HFFc6 (cell line): ENCODE measurements at regions not wholly inside any gene's neighbourhood (a gene's known extent, or its start where the extent isn't known, plus 50 kb on each side); places are given as distances from the start of the nearest gene placed in this dataset.
A peak's percentile ranks its signal among the peaks of the same experiment; 100 is the strongest.

ENCODE experiments used
- DNase-seq: peaks from one replicate; pipeline ENCODE4 v3.0.0-alpha.2; 2018
- H3K27ac Mint-ChIP-seq: 2 replicates; pipeline ENCODE4 v1.8.0; 2020; ENCODE audit warnings: mild to moderate bottlenecking, mixed read lengths
- H3K27me3 Mint-ChIP-seq: 2 replicates; pipeline ENCODE4 v1.8.0; 2021; ENCODE audit warnings: mild to moderate bottlenecking, moderate library complexity, mixed read lengths; ENCODE audit not compliant: insufficient read depth
- H3K36me3 Mint-ChIP-seq: 2 replicates; pipeline ENCODE4 v1.8.0; 2021; ENCODE audit warnings: low read depth, mixed read lengths
- H3K4me1 Mint-ChIP-seq: 2 replicates; pipeline ENCODE4 v1.8.0; 2020; ENCODE audit warnings: low read depth, mixed read lengths
- H3K4me3 Mint-ChIP-seq: 2 replicates; pipeline ENCODE4 v1.8.0; 2020; ENCODE audit warnings: mild to moderate bottlenecking, moderate library complexity, mixed read lengths
- H3K9me3 Mint-ChIP-seq: 2 replicates; pipeline ENCODE4 v1.8.0; 2020; ENCODE audit warnings: mild to moderate bottlenecking, mixed read lengths
- TF ChIP-seq, protein P1 (sequence below): fragments of 200-600 bp; sonication (generic); IDR thresholded peaks from 2 replicates; pipeline ENCODE4 v1.5.0; 2021; ENCODE audit warnings: antibody characterized with exemption, mild to moderate bottlenecking

DNA sequence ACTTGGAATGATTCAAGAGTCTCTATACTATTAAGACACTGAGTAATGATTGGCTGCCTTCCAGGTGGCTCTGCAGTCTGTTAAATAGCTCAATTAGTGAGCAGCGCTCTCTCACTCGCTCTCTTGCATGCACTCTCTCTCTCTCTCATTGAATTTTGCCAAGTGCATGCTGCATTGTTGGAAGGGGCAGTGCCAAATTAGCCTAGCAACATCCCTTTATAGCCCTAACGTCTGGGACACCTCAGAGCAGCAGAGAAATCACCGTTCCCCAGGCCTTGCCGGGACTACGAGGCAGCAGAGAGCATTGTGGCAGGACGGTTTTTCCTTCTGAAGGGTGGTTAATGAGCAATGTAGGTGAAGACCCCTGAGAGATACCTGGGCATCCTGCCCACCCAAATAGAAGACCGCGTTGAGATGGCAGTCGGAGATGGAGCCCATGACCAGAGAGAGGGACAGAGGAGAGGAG is 447.6 kb upstream of the POU3F3 start:
- no peak for DNase-seq

DNA sequence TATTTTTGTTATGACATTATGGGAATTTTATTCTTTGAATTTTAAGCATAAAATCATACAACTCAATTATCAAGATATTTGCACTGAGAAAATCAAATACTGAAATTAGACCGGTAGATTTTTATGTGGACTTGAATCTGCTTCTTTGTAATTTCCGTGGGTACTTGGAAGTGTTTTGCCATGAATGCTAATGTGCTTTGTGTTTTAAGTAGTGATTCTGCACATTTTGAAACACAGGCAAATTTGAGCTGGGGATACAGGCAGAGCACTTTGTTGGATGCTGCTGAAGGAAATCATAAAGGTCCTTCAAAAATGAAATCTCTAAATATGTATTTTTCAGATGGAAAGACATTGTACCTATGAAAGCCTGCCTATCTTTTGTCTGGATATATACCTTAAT is 446.3 kb upstream of the POU3F3 start:
- H3K36me3 Mint-ChIP-seq: no peaks in the 10 kb centered on the region
- TF ChIP-seq, protein P1, sequence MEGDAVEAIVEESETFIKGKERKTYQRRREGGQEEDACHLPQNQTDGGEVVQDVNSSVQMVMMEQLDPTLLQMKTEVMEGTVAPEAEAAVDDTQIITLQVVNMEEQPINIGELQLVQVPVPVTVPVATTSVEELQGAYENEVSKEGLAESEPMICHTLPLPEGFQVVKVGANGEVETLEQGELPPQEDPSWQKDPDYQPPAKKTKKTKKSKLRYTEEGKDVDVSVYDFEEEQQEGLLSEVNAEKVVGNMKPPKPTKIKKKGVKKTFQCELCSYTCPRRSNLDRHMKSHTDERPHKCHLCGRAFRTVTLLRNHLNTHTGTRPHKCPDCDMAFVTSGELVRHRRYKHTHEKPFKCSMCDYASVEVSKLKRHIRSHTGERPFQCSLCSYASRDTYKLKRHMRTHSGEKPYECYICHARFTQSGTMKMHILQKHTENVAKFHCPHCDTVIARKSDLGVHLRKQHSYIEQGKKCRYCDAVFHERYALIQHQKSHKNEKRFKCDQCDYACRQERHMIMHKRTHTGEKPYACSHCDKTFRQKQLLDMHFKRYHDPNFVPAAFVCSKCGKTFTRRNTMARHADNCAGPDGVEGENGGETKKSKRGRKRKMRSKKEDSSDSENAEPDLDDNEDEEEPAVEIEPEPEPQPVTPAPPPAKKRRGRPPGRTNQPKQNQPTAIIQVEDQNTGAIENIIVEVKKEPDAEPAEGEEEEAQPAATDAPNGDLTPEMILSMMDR: no peak
- H3K4me1 Mint-ChIP-seq: no peaks in the 10 kb centered on the region
- H3K4me3 Mint-ChIP-seq: no peak overlapping the region
- H3K27me3 Mint-ChIP-seq: no peaks in the 10 kb centered on the region
- H3K27ac Mint-ChIP-seq: no peak overlapping the region
- H3K9me3 Mint-ChIP-seq: peaks cover 6% of the 10 kb centered on the region
- no peak for DNase-seq

More for the DNA sequence above, 447.6 kb upstream of the POU3F3 start:
- Mint-ChIP-seq H3K27me3 (no peaks in the 10 kb centered on the region), H3K4me3 (no peak overlapping the region), H3K9me3 (peaks cover 6% of the 10 kb centered on the region), H3K36me3 (no peaks in the 10 kb centered on the region), H3K4me1 (no peaks in the 10 kb centered on the region), H3K27ac (no peak overlapping the region)
- TF ChIP-seq, protein P1: no peak

DNA sequence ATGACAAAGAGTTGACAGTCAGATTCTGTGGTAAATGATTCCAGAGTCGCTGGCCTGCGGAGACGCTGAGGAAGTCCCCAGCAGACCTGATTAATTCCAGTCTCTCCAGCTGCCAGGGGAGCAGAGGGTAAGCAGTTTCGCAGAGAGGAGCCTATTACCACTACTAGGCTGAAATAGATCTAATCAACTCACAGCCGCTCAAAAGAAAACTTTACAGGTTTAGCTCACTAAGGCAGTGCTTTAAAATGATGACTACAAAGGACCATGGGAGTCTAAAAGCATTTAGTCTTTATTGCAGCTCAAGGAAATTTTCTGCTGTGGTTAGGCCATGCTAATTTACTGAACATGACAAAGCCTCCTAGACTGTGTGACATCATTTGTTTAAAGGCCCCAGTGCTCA is 445.6 kb upstream of the POU3F3 start:
- Mint-ChIP-seq H3K9me3 (peaks cover 6% of the 10 kb centered on the region), H3K36me3 (no peaks in the 10 kb centered on the region), H3K4me3 (no peak overlapping the region), H3K27ac (no peak overlapping the region), H3K27me3 (no peaks in the 10 kb centered on the region), H3K4me1 (no peaks in the 10 kb centered on the region)
- TF ChIP-seq, protein P1: no peak
- DNase-seq: no peak

DNA sequence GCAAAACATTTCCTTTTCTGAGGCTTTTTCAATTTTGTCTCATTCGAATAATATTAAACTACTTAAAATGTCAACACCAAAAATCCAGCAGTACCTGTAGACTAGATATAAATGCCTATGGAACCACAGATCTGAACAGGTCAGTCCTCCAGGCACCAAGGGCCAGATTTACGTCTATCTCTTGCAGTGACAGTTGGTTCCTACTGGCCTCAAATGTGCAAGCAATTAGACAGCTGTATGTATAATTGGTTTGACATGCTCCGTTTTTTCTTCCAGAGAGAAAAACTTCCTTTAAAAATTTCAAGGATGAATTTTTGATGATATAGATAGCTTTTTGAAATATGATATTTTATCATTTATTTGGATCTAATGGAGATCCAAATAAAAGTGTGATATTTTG is 443.8 kb upstream of the POU3F3 start:
- H3K4me1 Mint-ChIP-seq: no peaks in the 10 kb centered on the region
- TF ChIP-seq, protein P1: no peak
- DNase-seq: no peak
- H3K9me3 Mint-ChIP-seq: peaks cover 6% of the 10 kb centered on the region
- H3K4me3 Mint-ChIP-seq: no peak overlapping the region
- H3K27me3 Mint-ChIP-seq: no peaks in the 10 kb centered on the region; the same call in 1 of the 2 replicates
- H3K36me3 Mint-ChIP-seq: no peaks in the 10 kb centered on the region
- no peak overlapping the region for H3K27ac Mint-ChIP-seq

DNA sequence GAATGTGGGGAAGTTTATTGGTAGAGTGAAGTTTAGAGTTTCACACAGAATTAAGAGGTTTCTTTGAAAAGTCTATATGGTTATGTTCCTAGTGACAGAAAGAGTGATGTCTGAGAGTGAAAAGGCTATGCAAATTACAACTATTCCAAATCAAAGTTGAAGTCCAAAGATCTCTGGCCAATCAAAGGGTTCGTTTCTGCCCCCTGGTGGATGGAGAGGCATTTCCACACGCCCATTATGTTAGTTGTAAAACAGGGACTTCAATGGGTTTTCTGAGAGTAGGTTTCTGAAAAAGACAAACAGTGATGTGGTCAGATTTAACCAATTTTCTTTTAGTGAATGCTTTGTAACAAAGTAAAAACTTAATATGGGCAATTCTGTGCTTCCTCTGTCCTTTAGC is 441.5 kb upstream of the POU3F3 start:
- no peaks in the 10 kb centered on the region for H3K4me1 Mint-ChIP-seq
- H3K27ac Mint-ChIP-seq: no peak overlapping the region
- no peaks in the 10 kb centered on the region; the same call in 1 of the 2 replicates for H3K27me3 Mint-ChIP-seq
- no peak for DNase-seq
- TF ChIP-seq, protein P1: peak; percentile 53
- no peaks in the 10 kb centered on the region for H3K36me3 Mint-ChIP-seq
- H3K9me3 Mint-ChIP-seq: peaks cover 17% of the 10 kb centered on the region
- H3K4me3 Mint-ChIP-seq: no peak overlapping the region

DNA sequence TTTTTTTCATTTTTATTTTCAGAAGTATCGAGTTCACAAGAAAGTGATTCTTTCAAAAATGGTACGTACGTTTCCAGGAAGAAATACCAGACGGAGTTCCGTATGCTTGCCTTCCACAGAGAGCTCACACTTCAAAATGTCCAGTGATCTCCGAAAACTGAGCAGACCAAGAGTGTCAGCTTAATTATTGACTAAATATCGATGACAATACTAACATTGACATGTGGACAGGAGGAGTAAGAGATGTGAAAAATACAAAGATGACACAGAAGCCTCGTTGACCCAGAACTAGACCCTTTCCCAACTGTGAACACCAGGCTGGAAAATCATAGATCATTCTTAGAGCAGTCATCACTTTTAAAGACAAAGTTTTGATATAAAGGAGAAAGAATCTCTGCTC is 440.0 kb upstream of the POU3F3 start:
- no peaks in the 10 kb centered on the region for H3K4me1 Mint-ChIP-seq
- no peak for DNase-seq
- peaks cover 23% of the 10 kb centered on the region for H3K9me3 Mint-ChIP-seq
- TF ChIP-seq, protein P1: no peak
- H3K27ac Mint-ChIP-seq: no peak overlapping the region
- no peak overlapping the region for H3K4me3 Mint-ChIP-seq
- no peaks in the 10 kb centered on the region; the same call in 1 of the 2 replicates for H3K27me3 Mint-ChIP-seq
- H3K36me3 Mint-ChIP-seq: no peaks in the 10 kb centered on the region
